ENCODE measurements at regions not wholly inside any gene's neighbourhood (a gene's known extent, or its start where the extent isn't known, plus 50 kb on each side); places are given as distances from the start of the nearest gene placed in this dataset.
"Not testable (repeated sequence)": the region's sequence is repeated elsewhere in the genome, so short reads cannot be mapped to it uniquely, and the experiment has no call there.

- DNase-seq (ENCODE audit: low spot score) = no peak
These were observed 94.9 kb upstream of the ADAMTS5 start for GRCh38 chr21:27061770-27062169.

GRCh38 chr21:27060190-27060589, 93.3 kb upstream of the ADAMTS5 start:
- DNase-seq (ENCODE audit: low spot score) = no peak

GRCh38 chr21:27058673-27059605, 92.1 kb upstream of the ADAMTS5 start:
- DNase-seq (ENCODE audit: low spot score) = no peak

DNA sequence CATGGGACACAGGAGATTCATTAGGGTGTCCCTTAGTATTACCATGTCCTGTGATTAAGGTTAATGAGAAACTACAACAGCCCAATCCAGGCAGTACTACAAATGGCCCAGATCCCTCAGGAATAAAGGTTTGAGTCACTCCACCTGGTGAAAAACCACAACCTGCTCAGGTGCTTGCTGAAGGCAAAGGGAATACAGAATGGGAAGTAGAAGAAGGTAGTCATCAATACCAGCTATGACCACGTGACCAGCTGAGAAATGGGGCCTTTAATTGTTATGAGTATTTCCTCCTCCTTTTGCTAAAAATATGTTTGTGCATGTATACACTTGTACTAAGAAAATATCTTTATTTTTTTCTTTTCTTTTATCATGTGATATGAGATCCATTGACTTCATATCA, 91.1 kb upstream of the ADAMTS5 start:
- no peak for DNase-seq (ENCODE audit: low spot score)

DNA sequence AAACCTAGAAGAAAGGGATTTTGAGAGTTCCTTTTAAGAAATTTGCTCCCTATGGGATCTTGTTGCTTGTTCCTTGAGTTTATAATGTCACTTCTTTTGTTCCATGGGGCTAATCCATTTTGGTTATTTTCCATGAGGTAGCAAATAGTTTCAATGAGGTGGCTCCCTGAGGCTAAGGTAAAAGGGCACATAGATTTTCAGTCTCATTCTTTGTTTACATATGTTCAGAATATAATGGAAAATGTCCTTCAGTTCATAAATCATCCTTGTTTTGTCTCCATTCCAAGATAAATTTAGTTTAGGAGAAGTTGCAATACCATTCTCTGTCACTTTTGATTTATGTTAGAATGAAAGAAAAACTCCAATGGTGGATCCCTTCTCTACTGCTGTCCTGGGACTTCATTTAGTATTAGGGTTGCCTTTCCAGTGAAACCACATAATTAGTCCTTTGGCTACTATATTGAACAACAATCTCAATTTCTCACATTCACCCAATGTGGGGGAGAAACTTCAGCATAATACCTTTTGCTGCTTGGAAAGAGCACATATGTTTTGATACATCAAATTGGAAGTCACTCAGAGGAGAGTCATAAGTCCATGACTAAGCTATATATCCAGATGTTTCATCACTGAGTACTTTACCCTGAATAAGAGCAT, 80.9 kb upstream of the ADAMTS5 start:
- DNase-seq (ENCODE audit: low spot score) = no peak

- no peak for DNase-seq (ENCODE audit: low spot score)
These were observed 80.4 kb upstream of the ADAMTS5 start for GRCh38 chr21:27047283-27047657.

GRCh38 chr21:27045281-27045985, 78.5 kb upstream of the ADAMTS5 start:
- no peak for DNase-seq (ENCODE audit: low spot score)

- no peak for DNase-seq (ENCODE audit: low spot score)
These were observed 76.5 kb upstream of the ADAMTS5 start for GRCh38 chr21:27043377-27043776.

DNA sequence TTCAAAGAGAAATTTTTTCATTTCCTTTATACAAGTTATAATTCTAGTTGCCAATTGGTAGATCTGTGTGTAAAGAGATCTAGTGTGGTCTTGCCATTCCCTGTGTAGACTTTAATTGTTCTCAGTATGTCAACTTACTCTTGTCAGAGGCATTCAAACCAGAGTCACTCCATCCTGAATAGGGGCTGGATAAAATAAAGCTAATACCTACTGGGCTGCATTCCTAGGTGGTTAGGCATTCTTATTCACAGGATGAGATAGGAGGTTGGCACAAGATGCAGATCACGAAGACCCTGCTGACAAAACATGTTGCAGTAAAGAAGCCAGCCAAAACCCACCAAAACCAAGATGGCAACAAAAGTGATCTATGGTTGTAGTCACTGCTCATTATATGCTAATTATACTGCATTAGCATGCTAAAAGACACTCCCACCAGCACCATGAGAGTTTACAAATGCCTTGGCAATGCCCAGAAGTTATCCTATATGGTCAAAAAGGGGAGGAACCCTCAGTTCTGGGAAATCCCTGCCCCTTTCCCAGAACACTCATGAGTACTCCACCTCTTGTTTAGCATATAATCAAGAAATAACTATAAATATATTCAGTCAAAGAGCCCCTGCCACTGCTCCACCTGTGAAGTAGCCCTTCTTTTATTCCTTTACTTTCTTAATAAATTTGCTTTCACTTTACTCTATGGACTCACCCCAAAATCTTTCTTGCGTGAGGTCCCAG, 74.0 kb upstream of the ADAMTS5 start:
- DNase-seq (ENCODE audit: low spot score) = no peak

DNA sequence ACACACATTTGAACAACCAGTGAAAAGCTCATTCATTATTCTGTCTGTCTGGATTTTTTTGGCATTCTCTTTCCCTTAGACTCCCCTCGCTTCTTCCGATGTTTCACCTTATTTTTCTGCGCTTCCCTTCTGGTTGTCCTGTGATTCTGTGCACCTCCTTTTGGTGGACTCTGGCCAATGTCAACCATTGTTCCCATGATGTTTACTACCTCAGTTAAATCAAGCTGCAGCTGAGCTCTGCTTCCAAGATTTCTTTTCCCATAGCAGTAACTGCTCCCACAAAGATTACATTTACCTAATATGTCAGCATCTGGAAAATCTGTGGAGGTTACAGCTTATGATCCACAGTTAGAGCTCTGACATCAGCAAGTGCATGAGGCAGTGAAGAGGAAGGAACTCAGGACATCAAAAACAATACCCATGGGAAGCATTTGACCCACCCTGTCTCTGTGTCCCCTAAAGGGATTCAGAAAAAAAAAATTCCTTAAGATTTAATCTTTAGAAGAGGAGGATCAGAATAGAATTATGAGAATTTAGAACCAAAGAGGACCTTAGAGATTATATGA, 69.9 kb upstream of the ADAMTS5 start:
- DNase-seq (ENCODE audit: low spot score) = no peak

GRCh38 chr21:27035791-27036190, 68.9 kb upstream of the ADAMTS5 start:
- no peak for DNase-seq (ENCODE audit: low spot score)

DNA sequence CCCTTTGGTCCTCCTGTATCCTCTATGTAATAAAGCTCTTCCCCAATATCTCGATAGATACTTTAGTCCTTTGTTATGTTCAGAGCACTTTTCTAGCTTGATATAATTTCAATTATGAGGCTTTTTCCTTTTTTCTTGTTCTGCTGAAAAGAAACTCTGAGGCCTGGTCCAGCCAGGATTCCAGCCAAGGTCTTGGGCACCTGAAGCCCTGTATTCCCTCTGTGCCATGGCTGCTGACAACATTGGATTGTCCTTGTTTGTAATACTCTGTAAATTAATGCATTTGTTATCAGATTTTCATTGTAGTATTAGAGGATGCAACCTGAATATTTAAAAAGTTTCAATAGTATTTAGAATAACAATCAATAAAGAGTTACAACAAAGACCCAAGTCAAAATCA, 67.9 kb upstream of the ADAMTS5 start:
- DNase-seq (ENCODE audit: low spot score) = no peak

DNA sequence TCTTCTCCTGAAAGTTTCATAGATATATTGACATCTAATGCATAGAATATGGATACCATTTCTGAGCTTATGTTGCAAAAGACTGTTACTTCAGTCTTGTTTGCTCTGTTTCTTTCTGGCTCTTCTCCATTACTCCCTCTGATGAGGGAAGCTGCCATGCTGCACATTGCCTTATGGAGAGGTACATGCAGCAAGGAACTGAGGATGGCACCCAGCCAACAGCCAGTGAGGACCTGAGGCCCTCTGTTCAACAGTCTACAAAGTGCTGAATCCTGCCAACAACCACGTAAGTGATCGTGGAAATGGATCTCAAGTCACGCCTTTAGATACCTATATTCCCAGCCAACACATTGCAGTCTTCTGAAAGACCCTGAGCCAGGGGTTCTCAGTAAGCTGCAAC, 66.6 kb upstream of the ADAMTS5 start:
- no peak for DNase-seq (ENCODE audit: low spot score)

GRCh38 chr21:27026501-27026900, 59.6 kb upstream of the ADAMTS5 start:
- DNase-seq (ENCODE audit: low spot score) = no peak

DNA sequence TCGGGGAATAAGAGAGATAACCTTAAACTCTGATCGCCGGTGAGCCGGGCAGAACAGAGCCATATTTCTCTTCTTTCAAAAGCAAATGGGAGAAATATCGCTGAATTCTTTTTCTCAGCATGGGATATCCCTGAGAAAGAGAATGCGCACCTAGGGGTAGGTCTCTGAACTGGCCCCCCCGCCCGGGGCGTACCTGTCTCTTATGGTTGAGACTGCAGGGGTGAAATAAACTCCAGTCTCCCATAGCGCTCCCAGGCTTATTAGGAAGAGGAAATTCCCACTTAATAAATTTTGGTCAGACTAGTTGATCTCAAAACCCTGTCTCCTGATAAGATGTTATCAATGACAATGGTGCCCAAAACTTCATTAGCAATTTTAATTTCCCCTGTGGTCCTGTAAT, 58.8 kb upstream of the ADAMTS5 start:
- DNase-seq (ENCODE audit: low spot score) = not testable (repeated sequence)

GRCh38 chr21:27024971-27025370, 58.1 kb upstream of the ADAMTS5 start:
- no peak for DNase-seq (ENCODE audit: low spot score)

- no peak for DNase-seq (ENCODE audit: low spot score)
These were observed 57.4 kb upstream of the ADAMTS5 start for GRCh38 chr21:27024301-27024700.

GRCh38 chr21:27023186-27023585, 56.3 kb upstream of the ADAMTS5 start:
- no peak for DNase-seq (ENCODE audit: low spot score)

- no peak for DNase-seq (ENCODE audit: low spot score)
These were observed 54.9 kb upstream of the ADAMTS5 start for GRCh38 chr21:27021801-27022200.

DNA sequence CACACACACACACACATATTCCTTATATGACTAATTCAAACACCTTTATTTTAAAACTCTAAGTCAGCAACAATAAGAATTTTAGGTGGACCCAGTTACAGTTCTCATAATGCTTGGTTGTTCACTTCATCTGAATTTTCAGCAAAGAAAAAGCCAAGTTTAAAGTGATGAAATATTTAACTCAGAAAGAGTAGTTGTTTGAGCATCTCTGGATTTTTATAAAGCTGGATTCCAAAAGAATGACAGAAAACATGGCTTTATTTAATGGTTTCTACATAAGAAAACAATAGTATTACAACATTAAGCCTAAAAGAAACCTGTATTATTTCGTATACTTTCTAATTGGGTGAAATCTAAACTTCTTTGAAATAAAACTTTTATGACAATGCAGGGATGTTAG, 54.2 kb upstream of the ADAMTS5 start:
- no peak for DNase-seq (ENCODE audit: low spot score)

DNA sequence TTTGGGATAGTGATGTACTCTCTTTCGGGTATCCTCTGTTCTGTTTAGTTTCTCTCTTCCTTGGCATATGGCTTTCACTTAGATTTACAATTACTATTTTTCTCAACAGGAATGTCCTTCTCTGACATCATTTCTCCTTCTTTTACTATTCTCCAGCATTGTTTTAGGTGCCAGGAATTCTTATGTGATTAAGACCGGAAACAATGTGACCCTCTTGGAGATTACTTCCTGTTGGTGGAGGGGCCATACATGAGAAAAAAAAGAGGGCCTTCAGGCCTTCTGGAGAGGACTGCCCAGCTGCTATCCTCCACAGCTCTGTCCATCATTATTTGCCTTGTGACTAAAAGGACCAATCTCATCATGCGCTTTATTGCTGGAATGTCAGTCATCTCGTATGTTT, 50.4 kb upstream of the ADAMTS5 start:
- DNase-seq (ENCODE audit: low spot score) = no peak

All from ecto neural progenitor cell (in vitro differentiated cells).